Ascending aorta (tissue), 2 donors: ENCODE measurements at regions not wholly inside any gene's neighbourhood (a gene's known extent, or its start where the extent isn't known, plus 50 kb on each side); places are given as distances from the start of the nearest gene placed in this dataset.

Experiments
- DNase-seq, 2 donors: peaks; one replicate each; pipeline ENCODE4 v3.0.0-alpha.2; 2019; ENCODE audit warnings: low spot score in 2 of 2
- H3K27ac ChIP-seq, 2 donors: fragments of 200-600 bp; sonication (generic); one replicate each; pipeline ENCODE4 v1.5.1; 2016 to 2017; ENCODE audit warnings: mild to moderate bottlenecking in 1 of 2
- H3K27me3 ChIP-seq: fragments of 200-600 bp; sonication (generic); one replicate; pipeline ENCODE4 v1.5.1; 2017
- H3K36me3 ChIP-seq, 2 donors: fragments of 200-600 bp; sonication (generic); one replicate each; pipeline ENCODE4 v1.5.1; 2016
- H3K4me1 ChIP-seq, 2 donors: fragments of 200-600 bp; sonication (generic); one replicate each; pipeline ENCODE4 v1.5.1; 2016 to 2017; ENCODE audit warnings: mild to moderate bottlenecking in 1 of 2
- H3K4me3 ChIP-seq, 2 donors: fragments of 200-600 bp; sonication (generic); one replicate each; pipeline ENCODE4 v1.5.1; 2016 to 2017; ENCODE audit warnings: mild to moderate bottlenecking in 1 of 2
- H3K9me3 ChIP-seq, 2 donors: fragments of 200-600 bp; sonication (generic); one replicate each; pipeline ENCODE4 v1.5.1; 2016
- intact Hi-C: fragments of 100-400 bp; cut with DNase I; formaldehyde crosslinking; loops from one replicate; pipeline ENCODE4 v1.15.1; 2023
- TF ChIP-seq, protein P1 (sequence below), 3 experiments: fragments of 200-600 bp in 2 of 3; fragments of 450-650 bp in 1 of 3; sonication (generic) in 2 of 3; IDR thresholded peaks; one replicate each; pipeline ENCODE4 v1.5.1; 2016 to 2019; ENCODE audit warnings: antibody characterized with exemption in 3 of 3, mild to moderate bottlenecking in 1 of 3, moderate library complexity in 1 of 3

DNA sequence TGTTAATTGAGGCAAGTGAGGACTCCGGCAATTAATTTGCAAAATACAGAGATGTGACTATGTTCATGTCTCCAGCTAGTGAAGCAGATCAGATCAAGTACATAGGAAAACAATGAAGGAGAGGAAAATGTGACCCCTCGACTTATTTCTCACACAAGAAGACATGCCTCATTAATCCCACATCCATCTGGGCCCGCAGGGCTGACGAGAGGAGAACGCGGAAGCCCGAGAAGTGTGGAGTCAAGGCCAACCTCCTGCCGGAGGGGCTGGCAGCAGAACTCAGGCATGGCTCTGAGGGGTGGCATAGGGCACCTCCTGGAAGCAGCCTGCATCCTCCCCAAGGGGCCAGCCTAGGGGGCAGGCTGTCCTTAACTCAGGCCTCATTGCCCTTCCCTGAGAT, 54.4 kb downstream of the ZNF503 start:
- DNase-seq: no peak
- no peak overlapping the region for H3K27ac ChIP-seq
- no peaks in the 10 kb centered on the region for H3K27me3 ChIP-seq
- H3K9me3 ChIP-seq: peaks cover 0 to 6% of the 10 kb centered on the region in 2 donors
- intact Hi-C loops: no loop called here
- H3K4me1 ChIP-seq: no peaks in the 10 kb centered on the region
- TF ChIP-seq, protein P1, sequence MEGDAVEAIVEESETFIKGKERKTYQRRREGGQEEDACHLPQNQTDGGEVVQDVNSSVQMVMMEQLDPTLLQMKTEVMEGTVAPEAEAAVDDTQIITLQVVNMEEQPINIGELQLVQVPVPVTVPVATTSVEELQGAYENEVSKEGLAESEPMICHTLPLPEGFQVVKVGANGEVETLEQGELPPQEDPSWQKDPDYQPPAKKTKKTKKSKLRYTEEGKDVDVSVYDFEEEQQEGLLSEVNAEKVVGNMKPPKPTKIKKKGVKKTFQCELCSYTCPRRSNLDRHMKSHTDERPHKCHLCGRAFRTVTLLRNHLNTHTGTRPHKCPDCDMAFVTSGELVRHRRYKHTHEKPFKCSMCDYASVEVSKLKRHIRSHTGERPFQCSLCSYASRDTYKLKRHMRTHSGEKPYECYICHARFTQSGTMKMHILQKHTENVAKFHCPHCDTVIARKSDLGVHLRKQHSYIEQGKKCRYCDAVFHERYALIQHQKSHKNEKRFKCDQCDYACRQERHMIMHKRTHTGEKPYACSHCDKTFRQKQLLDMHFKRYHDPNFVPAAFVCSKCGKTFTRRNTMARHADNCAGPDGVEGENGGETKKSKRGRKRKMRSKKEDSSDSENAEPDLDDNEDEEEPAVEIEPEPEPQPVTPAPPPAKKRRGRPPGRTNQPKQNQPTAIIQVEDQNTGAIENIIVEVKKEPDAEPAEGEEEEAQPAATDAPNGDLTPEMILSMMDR (IDR thresholded peaks at IDR 0.05): no peak
- no peak overlapping the region for H3K4me3 ChIP-seq
- H3K36me3 ChIP-seq: no peaks in the 10 kb centered on the region

DNA sequence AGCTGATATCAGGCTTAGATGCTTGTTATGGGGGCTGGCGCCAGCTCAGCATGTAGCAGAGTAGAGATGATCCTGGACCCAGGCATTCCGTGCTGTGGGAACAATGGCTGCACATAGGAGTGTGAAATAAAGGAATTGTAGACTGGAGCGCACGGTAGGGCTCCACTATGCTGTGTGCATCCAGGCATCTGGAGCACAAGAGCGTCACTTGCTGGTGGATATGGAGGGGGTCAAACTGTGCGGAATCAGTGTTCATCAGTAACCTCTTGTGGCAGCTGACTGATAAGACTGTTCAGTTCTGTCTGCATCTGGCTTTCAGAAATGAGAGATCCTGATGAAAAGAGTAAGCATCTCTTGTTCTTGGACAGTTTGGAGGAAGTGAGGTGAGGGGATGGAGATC, 55.8 kb downstream of the ZNF503 start:
- TF ChIP-seq, protein P1 (IDR thresholded peaks at IDR 0.05): no peak
- no peaks in the 10 kb centered on the region for H3K27me3 ChIP-seq
- intact Hi-C loops: no loop called here
- DNase-seq: no peak
- no peaks in the 10 kb centered on the region for H3K4me1 ChIP-seq
- H3K4me3 ChIP-seq: no peak overlapping the region
- no peaks in the 10 kb centered on the region for H3K36me3 ChIP-seq
- H3K9me3 ChIP-seq: peaks cover 0 to 6% of the 10 kb centered on the region in 2 donors
- no peak overlapping the region for H3K27ac ChIP-seq

DNA sequence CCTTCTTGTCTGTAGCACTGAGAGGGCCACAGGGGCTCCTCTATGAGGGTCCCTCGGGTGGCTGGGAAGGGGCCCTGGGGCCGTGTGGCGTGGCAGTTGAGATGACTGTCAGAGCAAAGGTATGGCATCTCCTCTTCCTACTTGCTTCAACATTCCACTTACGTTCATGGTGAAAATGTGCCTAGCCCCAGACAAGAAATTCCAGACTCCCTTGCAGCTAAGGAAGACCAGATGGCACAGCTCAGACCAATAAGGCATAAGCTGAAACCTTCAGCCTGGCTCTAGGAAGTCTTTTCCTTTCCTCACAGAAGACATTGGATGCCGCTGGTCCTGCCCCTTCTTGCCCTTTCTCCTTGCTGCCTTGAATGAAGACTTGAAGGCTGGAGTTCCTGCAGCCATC, 57.4 kb downstream of the ZNF503 start:
- Histone ChIP-seq H3K4me1 (no peaks in the 10 kb centered on the region), H3K4me3 (no peak overlapping the region), H3K27ac (no peak overlapping the region), H3K36me3 (no peaks in the 10 kb centered on the region), H3K9me3 (peaks cover 0 to 6% of the 10 kb centered on the region in 2 donors), H3K27me3 (no peaks in the 10 kb centered on the region)
- TF ChIP-seq, protein P1 (IDR thresholded peaks at IDR 0.05): no peak
- intact Hi-C loops: no loop called here
- no peak for DNase-seq

DNA sequence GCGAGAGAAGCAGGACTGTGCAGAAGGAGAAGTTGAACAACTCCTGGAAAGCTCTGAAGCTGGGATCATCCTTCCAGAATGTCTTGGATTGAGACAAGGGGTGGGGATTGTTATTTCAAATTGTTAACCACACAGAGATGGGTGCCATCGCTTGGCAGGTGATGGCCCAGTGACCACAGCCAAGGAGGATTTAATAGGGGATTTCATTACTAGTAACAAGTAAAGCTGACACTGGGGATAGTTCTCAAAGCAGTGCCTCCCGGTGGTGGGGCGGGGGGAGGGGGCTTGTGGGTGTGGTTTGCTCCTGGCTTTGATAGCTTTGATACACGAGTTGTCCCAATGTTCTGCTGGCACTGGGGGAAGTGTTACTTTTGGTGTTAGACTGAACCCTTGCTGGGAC, 59.2 kb downstream of the ZNF503 start:
- TF ChIP-seq, protein P1 (IDR thresholded peaks at IDR 0.05): no peak
- intact Hi-C loops: no loop called here

DNA sequence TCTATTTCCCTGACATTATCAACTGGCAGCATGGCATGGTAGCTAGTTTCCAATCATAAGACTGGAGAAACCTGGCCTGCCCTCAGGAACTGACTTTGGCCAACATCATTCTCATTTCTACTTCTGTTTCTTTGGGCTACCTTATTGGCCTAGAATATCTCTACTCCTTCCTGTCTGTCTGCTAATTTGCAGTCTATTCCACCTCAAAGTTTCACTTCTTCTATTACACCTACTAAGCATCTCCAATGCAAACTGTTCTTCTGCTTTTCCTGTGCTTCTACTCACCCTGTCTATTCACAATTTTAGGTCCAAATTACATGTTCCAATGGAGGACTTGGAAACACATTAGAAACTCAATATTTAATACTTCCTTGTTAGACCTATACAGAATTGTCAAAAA, 65.6 kb downstream of the ZNF503 start:
- H3K9me3 ChIP-seq: no peaks in the 10 kb centered on the region
- H3K27me3 ChIP-seq: no peaks in the 10 kb centered on the region
- no peak for DNase-seq
- H3K36me3 ChIP-seq: no peaks in the 10 kb centered on the region
- intact Hi-C loops: no loop called here
- H3K4me3 ChIP-seq: no peak overlapping the region
- no peaks in the 10 kb centered on the region for H3K4me1 ChIP-seq
- no peak overlapping the region for H3K27ac ChIP-seq
- TF ChIP-seq, protein P1 (IDR thresholded peaks at IDR 0.05): no peak

More for the DNA sequence above, 59.2 kb downstream of the ZNF503 start:
- no peak overlapping the region for H3K27ac ChIP-seq
- H3K9me3 ChIP-seq: peaks cover 0 to 6% of the 10 kb centered on the region in 2 donors
- H3K4me3 ChIP-seq: no peak overlapping the region
- no peaks in the 10 kb centered on the region for H3K27me3 ChIP-seq
- DNase-seq: no peak
- no peaks in the 10 kb centered on the region for H3K4me1 ChIP-seq
- H3K36me3 ChIP-seq: no peaks in the 10 kb centered on the region

DNA sequence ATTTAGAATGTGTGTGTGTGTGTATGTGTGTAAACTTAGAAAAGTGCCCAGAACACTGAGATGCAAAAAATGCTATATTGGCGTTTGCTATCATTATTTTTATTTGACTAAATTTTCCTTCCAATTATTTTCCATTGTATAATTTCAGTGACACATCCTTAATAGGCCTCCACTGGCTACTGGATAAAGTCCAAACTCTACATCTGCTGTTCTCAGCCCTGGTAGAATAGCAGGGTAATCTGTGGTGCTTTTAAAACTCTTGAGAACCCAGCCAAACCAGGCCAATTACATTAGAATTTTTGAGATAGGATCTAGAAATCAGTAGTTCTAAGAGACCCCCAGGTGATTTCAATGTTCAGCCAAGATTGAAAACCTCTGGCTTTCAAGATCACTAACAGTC, 66.4 kb downstream of the ZNF503 start:
- no peak for DNase-seq
- TF ChIP-seq, protein P1 (IDR thresholded peaks at IDR 0.05): no peak
- H3K36me3 ChIP-seq: no peaks in the 10 kb centered on the region
- H3K27ac ChIP-seq: no peak overlapping the region
- intact Hi-C loops: no loop called here
- no peaks in the 10 kb centered on the region for H3K9me3 ChIP-seq
- H3K4me3 ChIP-seq: no peak overlapping the region
- H3K27me3 ChIP-seq: no peaks in the 10 kb centered on the region
- no peaks in the 10 kb centered on the region for H3K4me1 ChIP-seq
